K562 (cell line): ENCODE measurements at regions not wholly inside any gene's neighbourhood (a gene's known extent, or its start where the extent isn't known, plus 50 kb on each side); places are given as distances from the start of the nearest gene placed in this dataset.

Source experiments
- ATAC-seq: fragments of 200-7000 bp; cut with Tn5 transposase; 3 replicates; pipeline ENCODE4 v1.9.1; 2020; ENCODE audit warnings: moderate library complexity
- BruUV-seq: library from RNA; stranded (reverse); fragments of 400-500 nt; replicated peaks from 2 replicates; lab custom pipeline; 2021; lab: Mats Ljungman, UMichigan
- CTCF ChIA-PET: fragments of 300-600 bp; formaldehyde crosslinking; extraction: SDS; loops from one replicate; lab custom pipeline; 2021; ENCODE audit warnings: low intra/inter-chr PET ratio; lab: Yijun Ruan, JAX
- POLR2A ChIA-PET: fragments of 300-600, 350-650 bp; sonication (Branson Sonifier 250); formaldehyde crosslinking; extraction: SDS; loops from one replicate; lab custom pipeline; 2021; ENCODE audit warnings: antibody characterized with exemption, inconsistent platforms; lab: Yijun Ruan, JAX
- DNase-seq, 4 experiments: peaks; one replicate each; pipeline versions ENCODE4 v3.0.0 to v3.0.0-alpha.2; 2011 to 2018; ENCODE audit warnings: low spot score in 3 of 4, mixed read lengths in 3 of 4; ENCODE audit errors: extremely low read depth in 1 of 4
- FAIRE-seq: peaks from 2 replicates; lab custom pipeline; 2011; peaks lifted over from hg19 to GRCh38; lab: Jason Lieb, UNC
- H2AFZ ChIP-seq: 2 replicates; pipeline ENCODE4 v1.6.0; 2011; ENCODE audit warnings: low read depth, low read length, control low read depth, inconsistent platforms
- H3K27ac ChIP-seq: fragments of 200-600 bp; 3 replicates; pipeline ENCODE4 v1.8.0; 2011; ENCODE audit warnings: low read depth, mild to moderate bottlenecking, control low read depth, inconsistent platforms, low read length, moderate library complexity, mixed read lengths; ENCODE audit errors: extremely low read depth
- H3K27me3 ChIP-seq, 2 experiments: fragments of 300-600 bp in 1 of 2; 2 replicates in 1 of 2; 3 replicates in 1 of 2; pipeline versions ENCODE4 v1.6.0 to v1.8.0; 2011; ENCODE audit warnings: inconsistent platforms in 2 of 2, low read length in 2 of 2, mild to moderate bottlenecking in 1 of 2, mixed read lengths in 1 of 2, moderate library complexity in 1 of 2; ENCODE audit not compliant: control insufficient read depth in 2 of 2, insufficient read depth in 2 of 2
- H3K36me3 ChIP-seq: fragments of 300-600 bp; 3 replicates; pipeline ENCODE4 v1.8.0; 2011; ENCODE audit warnings: mild to moderate bottlenecking, low read length, inconsistent platforms; ENCODE audit not compliant: control insufficient read depth, insufficient read depth
- H3K4me1 ChIP-seq, 2 experiments: fragments of 200-600 bp in 1 of 2; replicated peaks in 1 of 2; 2 replicates in 1 of 2; 3 replicates in 1 of 2; pipeline versions ENCODE4 v1.5.1 to v1.8.0; 2011; ENCODE audit warnings: inconsistent platforms in 2 of 2, low read length in 2 of 2, mild to moderate bottlenecking in 1 of 2, mixed read lengths in 1 of 2, moderate library complexity in 1 of 2; ENCODE audit not compliant: control insufficient read depth in 2 of 2, insufficient read depth in 2 of 2
- H3K4me2 ChIP-seq: 2 replicates; pipeline ENCODE4 v1.6.1; 2011; ENCODE audit warnings: low read length, control low read depth, inconsistent platforms, mixed read lengths; ENCODE audit not compliant: insufficient read depth
- H3K4me3 ChIP-seq: fragments of 200-600 bp; sonication (generic), shearing (Covaris generic); 2 replicates; pipeline ENCODE4 v1.5.1; 2016; ENCODE audit warnings: control low read depth, inconsistent platforms
- H3K79me2 ChIP-seq: fragments of 200-600 bp; 3 replicates; pipeline ENCODE4 v1.8.0; 2011; ENCODE audit warnings: low read length, inconsistent platforms; ENCODE audit not compliant: control insufficient read depth, insufficient read depth
- H3K9ac ChIP-seq, 2 experiments: 2 replicates each; pipeline versions ENCODE4 v1.6.0 to v1.6.1; 2011; ENCODE audit warnings: low read depth in 2 of 2, low read length in 2 of 2, control low read depth in 1 of 2, inconsistent platforms in 1 of 2, mild to moderate bottlenecking in 1 of 2, mixed read lengths in 1 of 2; ENCODE audit not compliant: insufficient read depth in 1 of 2
- H3K9me1 ChIP-seq: one replicate; pipeline ENCODE4 v1.6.0; 2011; ENCODE audit warnings: inconsistent platforms, mild to moderate bottlenecking, low read length, moderate library complexity; ENCODE audit not compliant: control insufficient read depth, insufficient read depth
- H3K9me3 ChIP-seq: replicated peaks from 2 replicates; pipeline ENCODE4 v1.5.1; 2011; ENCODE audit warnings: low read depth, low read length, inconsistent platforms; ENCODE audit not compliant: control insufficient read depth, insufficient read depth
- H4K20me1 ChIP-seq: replicated peaks from 2 replicates; pipeline ENCODE4 v1.6.1; 2011; ENCODE audit warnings: low read length, inconsistent platforms, mixed read lengths; ENCODE audit not compliant: control insufficient read depth, insufficient read depth
- CGGBP1 ChIP-seq: fragments of 250-450 bp; sonication (Bioruptor Pico); IDR thresholded peaks from 2 replicates; pipeline ENCODE4 v1.9.0; 2021; ENCODE audit warnings: mild to moderate bottlenecking
- CREB5 ChIP-seq: fragments of 250-450 bp; sonication (Bioruptor Pico); IDR thresholded peaks from 2 replicates; pipeline ENCODE4 v1.5.0; 2020; ENCODE audit warnings: mild to moderate bottlenecking
- HMGN3 ChIP-seq: IDR thresholded peaks from 2 replicates; pipeline ENCODE4 v1.6.1; 2011; ENCODE audit warnings: borderline replicate concordance, low read depth, mild to moderate bottlenecking, mixed read lengths, low read length; ENCODE audit not compliant: insufficient read length; ENCODE audit errors: extremely low read depth
- HNRNPK ChIP-seq: fragments of 200-400 bp; formaldehyde crosslinking; IDR thresholded peaks from one replicate; pipeline ENCODE4 v1.6.1; 2018; ENCODE audit warnings: mild to moderate bottlenecking, low read depth, low read length; ENCODE audit not compliant: poor library complexity, severe bottlenecking
- IFI16 ChIP-seq: fragments of 250-450 bp; sonication (Bioruptor Pico); IDR thresholded peaks from 2 replicates; pipeline ENCODE4 v2.1.2; 2022; ENCODE audit warnings: mild to moderate bottlenecking, inconsistent platforms
- JUND ChIP-seq, 2 experiments: IDR thresholded peaks; 2 replicates in 1 of 2; 3 replicates in 1 of 2; pipeline ENCODE4 v1.6.1; 2011; ENCODE audit warnings: borderline replicate concordance in 2 of 2, low read depth in 2 of 2, low read length in 2 of 2, improper control_type of control experiment in 1 of 2, missing biosample characterization in 1 of 2, missing genetic modification characterization in 1 of 2, missing genetic modification reagents in 1 of 2
- KAT7 ChIP-seq: sonication (generic); formaldehyde crosslinking; IDR thresholded peaks from 2 replicates; pipeline ENCODE4 v1.8.0; 2022; ENCODE audit warnings: missing genetic modification reagents, mild to moderate bottlenecking, borderline replicate concordance
- PHF8 ChIP-seq: fragments of 200-600 bp; sonication (generic); IDR thresholded peaks from 2 replicates; pipeline ENCODE4 v1.6.1; 2012; ENCODE audit warnings: mixed run types, mild to moderate bottlenecking, inconsistent platforms, low read length, moderate library complexity, borderline replicate concordance
- RB1 ChIP-seq: fragments of 450-650 bp; IDR thresholded peaks from 2 replicates; pipeline ENCODE4 v1.6.1; 2017; ENCODE audit warnings: low read depth, mild to moderate bottlenecking
- ZNF311 ChIP-seq: fragments of 250-450 bp; sonication (Bioruptor Pico); IDR thresholded peaks from 2 replicates; pipeline ENCODE4 v1.4.0; 2020; ENCODE audit warnings: mild to moderate bottlenecking, moderate library complexity
- ZNF41 ChIP-seq: fragments of 250-450 bp; sonication (Bioruptor Pico); conservative IDR thresholded peaks from 2 replicates; pipeline ENCODE4 v1.4.0; 2020; ENCODE audit warnings: mild to moderate bottlenecking
- WGBS: fragments of 100-300 bp; shearing (Covaris generic); methylation state at CpG from one replicate; pipeline ENCODE4 v1.1.6; 2016; ENCODE audit warnings: low coverage, mixed read lengths; ENCODE audit not compliant: insufficient coverage; ENCODE audit errors: missing lambda C conversion rate; 5-methylcytosine and 5-hydroxymethylcytosine counted together
- in situ Hi-C: fragments of 300-500 bp; cut with MboI; formaldehyde crosslinking; loops from 4 replicates; pipeline ENCODE4 v1.15.0; 2018; ENCODE audit warnings: inconsistent platforms, mixed read lengths
- intact Hi-C: fragments of 100-400 bp; cut with micrococcal nuclease; formaldehyde crosslinking; loops from 2 replicates; pipeline ENCODE4 v1.14.2; 2022

- 2% methylated on average over 7 of the region's 7 CpGs for WGBS
- no peaks in the 10 kb centered on the region for H3K27me3 ChIP-seq
- BruUV-seq, result no TSS peak
- H3K4me3 ChIP-seq, result no peak overlapping the region
- no peak overlapping the region for H2AFZ ChIP-seq
- H3K9me3 ChIP-seq, result no peaks in the 10 kb centered on the region; the same call in 1 of the 2 replicates
- H4K20me1 ChIP-seq, result no peaks in the 10 kb centered on the region
- DNase-seq (no peak), FAIRE-seq (no peak), ATAC-seq (no peak)
- H3K9ac ChIP-seq, result no peak overlapping the region
- no peaks in the 10 kb centered on the region for H3K4me1 ChIP-seq
- ChIA-PET POLR2A (no interaction called here), CTCF (no interaction called here)
- no peaks in the 10 kb centered on the region for H3K9me1 ChIP-seq
- no peak overlapping the region for H3K27ac ChIP-seq
- no peaks in the 10 kb centered on the region for H3K79me2 ChIP-seq
- H3K36me3 ChIP-seq, result no peaks in the 10 kb centered on the region
- no peak for TF ChIP-seq ZNF311
- TF ChIP-seq KAT7 (CRISPR knock-in tag), result no peak
- no peak overlapping the region for H3K4me2 ChIP-seq
- in situ Hi-C loops, result no loop called here
- intact Hi-C loops, result no loop called here
These were observed 1797.8 kb upstream of the WWC1 start for GRCh38 chr5:166493612-166494011.

- no TSS peak for BruUV-seq
- H3K27ac ChIP-seq, result no peak overlapping the region
- H4K20me1 ChIP-seq, result no peaks in the 10 kb centered on the region
- H3K9me3 ChIP-seq, result no peaks in the 10 kb centered on the region; the same call in 1 of the 2 replicates
- ATAC-seq (no peak), DNase-seq (no peak), FAIRE-seq (no peak)
- TF ChIP-seq CREB5 (CRISPR knock-in tag) (no peak), RB1 (no peak), JUND (IDR thresholded peaks at IDR 0.05; ENCODE audit: borderline replicate concordance, low read depth, low read length) (no peak), JUND (tag; IDR thresholded peaks at IDR 0.05; ENCODE audit: borderline replicate concordance, low read depth, low read length) (no peak), IFI16 (CRISPR knock-in tag) (no peak), CGGBP1 (no peak), HNRNPK (no peak), ZNF41 (CRISPR knock-in tag) (no peak), HMGN3 (no peak), PHF8 (no peak)
- H2AFZ ChIP-seq, result no peak overlapping the region
- H3K4me1 ChIP-seq, result no peaks in the 10 kb centered on the region
- 2% methylated on average over 3 of the region's 3 CpGs for WGBS
- in situ Hi-C loops (no loop called here), intact Hi-C loops (no loop called here)
- POLR2A ChIA-PET, result no interaction called here
- no peaks in the 10 kb centered on the region for H3K9me1 ChIP-seq
- H3K9ac ChIP-seq, result no peak overlapping the region
- H3K4me3 ChIP-seq, result no peak overlapping the region
- no peak overlapping the region for H3K4me2 ChIP-seq
- H3K36me3 ChIP-seq, result no peaks in the 10 kb centered on the region
- H3K27me3 ChIP-seq, result no peaks in the 10 kb centered on the region
- H3K79me2 ChIP-seq, result no peaks in the 10 kb centered on the region
- CTCF ChIA-PET, result no interaction called here
These were observed 1793.8 kb upstream of the WWC1 start for GRCh38 chr5:166497496-166498104.
